A549 (cell line): ENCODE measurements at regions not wholly inside any gene's neighbourhood (a gene's known extent, or its start where the extent isn't known, plus 50 kb on each side); places are given as distances from the start of the nearest gene placed in this dataset.

Source experiments
- ATAC-seq, 2 experiments: fragments of 200-7000 bp in 1 of 2; fragments of >200 bp in 1 of 2; cut with Nextera tagmentation in 1 of 2; cut with Tn5 transposase in 1 of 2; 3 replicates each; pipeline versions ENCODE4 v1.8.0 to v1.9.1; 2018 to 2020; ENCODE audit warnings: mild to moderate bottlenecking in 1 of 2, moderate library complexity in 1 of 2
- CTCF ChIA-PET: fragments of 300-600 bp; sonication (Branson Sonifier 250); formaldehyde crosslinking; extraction: SDS; loops from one replicate; lab custom pipeline; 2021; ENCODE audit warnings: antibody characterized with exemption, inconsistent platforms; lab: Yijun Ruan, JAX
- POLR2A ChIA-PET: fragments of 350-600 bp; formaldehyde crosslinking; extraction: SDS; loops from one replicate; lab custom pipeline; 2021; ENCODE audit warnings: antibody characterized with exemption, inconsistent platforms; lab: Yijun Ruan, JAX
- DNase-seq, 2 experiments: peaks; one replicate each; pipeline versions ENCODE4 v3.0.0 to v3.0.0-alpha.2; 2011 to 2016; ENCODE audit warnings: low read depth in 1 of 2, low spot score in 1 of 2
- FAIRE-seq: peaks from 2 replicates; lab custom pipeline; 2011; peaks lifted over from hg19 to GRCh38; lab: Jason Lieb, UNC
- H3K27ac ChIP-seq, 2 experiments: fragments of >200 bp; sonication (Bioruptor Twin); formaldehyde crosslinking; 3 replicates each; pipeline ENCODE4 v1.5.1; 2016 to 2017
- H3K4me1 ChIP-seq: fragments of >200 bp; sonication (Bioruptor Twin); formaldehyde crosslinking; 3 replicates; pipeline ENCODE4 v1.6.1; 2016
- H3K4me2 ChIP-seq: fragments of >200 bp; sonication (Bioruptor Twin); formaldehyde crosslinking; 3 replicates; pipeline ENCODE4 v1.6.1; 2016
- H3K4me3 ChIP-seq: fragments of >200 bp; sonication (Bioruptor Twin); formaldehyde crosslinking; 3 replicates; pipeline ENCODE4 v1.5.1; 2016
- H3K9me3 ChIP-seq: fragments of >200 bp; sonication (Bioruptor Twin); formaldehyde crosslinking; 3 replicates; pipeline ENCODE4 v1.6.1; 2016
- CBX8 ChIP-seq: fragments of 200-600 bp; sonication (generic); IDR thresholded peaks from 2 replicates; pipeline ENCODE4 v1.6.1; 2016
- CEBPB ChIP-seq, 2 experiments: fragments of >200 bp in 1 of 2; sonication (Bioruptor Twin) in 1 of 2; formaldehyde crosslinking in 1 of 2; IDR thresholded peaks; 2 replicates each; pipeline ENCODE4 v1.6.1; 2012 to 2016
- CHD4 ChIP-seq: fragments of 200-600 bp; sonication (generic); IDR thresholded peaks from 2 replicates; pipeline ENCODE4 v1.6.1; 2016; ENCODE audit warnings: antibody characterized with exemption, mild to moderate bottlenecking, borderline replicate concordance
- E2F6 ChIP-seq: IDR thresholded peaks from 2 replicates; pipeline ENCODE4 v1.6.1; 2012; ENCODE audit warnings: low read depth, borderline replicate concordance
- EHMT2 ChIP-seq: fragments of 200-600 bp; sonication (generic); IDR thresholded peaks from 2 replicates; pipeline ENCODE4 v1.6.1; 2016; ENCODE audit warnings: antibody characterized with exemption, low read depth, mild to moderate bottlenecking, moderate library complexity
- FOSL2 ChIP-seq, 2 experiments: fragments of 450-650 bp in 1 of 2; fragments of >200 bp in 1 of 2; sonication (Bioruptor Twin) in 1 of 2; formaldehyde crosslinking; IDR thresholded peaks; 2 replicates each; pipeline versions ENCODE4 v1.5.0 to v1.6.1; 2016 to 2020; ENCODE audit warnings: mild to moderate bottlenecking in 1 of 2, moderate library complexity in 1 of 2
- HDAC2 ChIP-seq: fragments of 200-600 bp; sonication (generic); IDR thresholded peaks from 2 replicates; pipeline ENCODE4 v1.6.1; 2016
- HEYL ChIP-seq: fragments of 250-450 bp; sonication (Bioruptor Pico); IDR thresholded peaks from 2 replicates; pipeline ENCODE4 v1.8.0; 2021; ENCODE audit warnings: mild to moderate bottlenecking, moderate library complexity
- HOXA7 ChIP-seq: fragments of 250-450 bp; sonication (Bioruptor Pico); IDR thresholded peaks from 2 replicates; pipeline ENCODE4 v1.5.0; 2020; ENCODE audit warnings: mild to moderate bottlenecking, moderate library complexity
- HOXB5 ChIP-seq: fragments of 250-450 bp; sonication (Bioruptor Pico); IDR thresholded peaks from 2 replicates; pipeline ENCODE4 v1.5.0; 2020; ENCODE audit warnings: mild to moderate bottlenecking, moderate library complexity
- MAFK ChIP-seq: fragments of 450-650 bp; IDR thresholded peaks from 2 replicates; pipeline ENCODE4 v1.6.1; 2014; ENCODE audit not compliant: partially characterized antibody
- MAX ChIP-seq: IDR thresholded peaks from 2 replicates; pipeline ENCODE4 v1.6.1; 2012
- MAZ ChIP-seq: fragments of 150-350 bp; IDR thresholded peaks from 2 replicates; pipeline ENCODE4 v1.6.1; 2014; ENCODE audit warnings: antibody characterized with exemption, low read depth, low read length, borderline replicate concordance
- MYC ChIP-seq: IDR thresholded peaks from 2 replicates; pipeline ENCODE4 v1.6.1; 2012; ENCODE audit warnings: mild to moderate bottlenecking, inconsistent platforms, low read length, improper control_type of control experiment, borderline replicate concordance
- NFE2L2 ChIP-seq: fragments of 150-350 bp; conservative IDR thresholded peaks from 2 replicates; pipeline ENCODE4 v1.6.1; 2014; ENCODE audit warnings: low read length
- NR3C1 ChIP-seq: fragments of >200 bp; sonication (Bioruptor Twin); formaldehyde crosslinking; IDR thresholded peaks from 3 replicates; pipeline ENCODE4 v1.6.1; 2017
- RAD21 ChIP-seq, 2 experiments: fragments of >200 bp in 1 of 2; sonication (Bioruptor Twin) in 1 of 2; formaldehyde crosslinking in 1 of 2; IDR thresholded peaks in 1 of 2; conservative IDR thresholded peaks in 1 of 2; 2 replicates in 1 of 2; 3 replicates in 1 of 2; pipeline ENCODE4 v1.6.1; 2012 to 2018; ENCODE audit warnings: inconsistent platforms in 1 of 2
- RARB ChIP-seq: fragments of 250-450 bp; sonication (Bioruptor Pico); IDR thresholded peaks from 2 replicates; pipeline ENCODE4 v1.8.0; 2021; ENCODE audit warnings: mild to moderate bottlenecking, moderate library complexity
- RNF2 ChIP-seq: fragments of 200-600 bp; sonication (generic); IDR thresholded peaks from 2 replicates; pipeline ENCODE4 v1.6.1; 2016; ENCODE audit warnings: low read depth, mild to moderate bottlenecking, antibody characterized with exemption, moderate library complexity, borderline replicate concordance
- SREBF2 ChIP-seq: fragments of 450-650 bp; IDR thresholded peaks from 2 replicates; pipeline ENCODE4 v1.6.1; 2014; ENCODE audit warnings: mild to moderate bottlenecking, moderate library complexity
- TP53 ChIP-seq: fragments of 250-450 bp; sonication (Bioruptor Pico); IDR thresholded peaks from 2 replicates; pipeline ENCODE4 v1.5.0; 2021; ENCODE audit warnings: mild to moderate bottlenecking, moderate library complexity
- USF2 ChIP-seq: fragments of 450-650 bp; IDR thresholded peaks from 2 replicates; pipeline ENCODE4 v1.6.1; 2014; ENCODE audit warnings: antibody characterized with exemption
- ZSCAN20 ChIP-seq: fragments of 250-450 bp; sonication (Bioruptor Pico); IDR thresholded peaks from 2 replicates; pipeline ENCODE4 v1.8.0; 2022; ENCODE audit warnings: mild to moderate bottlenecking, moderate library complexity
- WGBS: methylation state at CpG from one replicate; pipeline ENCODE4 v1.1.6; 2017; ENCODE audit errors: missing lambda C conversion rate; 5-methylcytosine and 5-hydroxymethylcytosine counted together

- no peak overlapping the region for H3K4me2 ChIP-seq
- TF ChIP-seq MYC (no peak), EHMT2 (no peak), ZSCAN20 (no peak), MAZ (no peak), E2F6 (no peak), FOSL2 (IDR thresholded peaks at IDR 0.05) (no peak), FOSL2 (CRISPR knock-in tag; IDR thresholded peaks at IDR 0.05) (no peak), USF2 (no peak), HEYL (CRISPR knock-in tag) (no peak), NFE2L2 (no peak)
- FAIRE-seq (no peak), ATAC-seq (no peak), DNase-seq (no peak)
- H3K4me1 ChIP-seq: no peaks in the 10 kb centered on the region
- no peak overlapping the region for H3K4me3 ChIP-seq
- ChIA-PET POLR2A (no interaction called here), CTCF (interaction anchor here (0.9 kb wide), 1 partner anchor 59 kb away, joined by 3 read pairs; no protein-coding TSS in a partner anchor)
- H3K9me3 ChIP-seq: 0 out of 3 replicates have a peak, but pooled peaks cover 3% of the 10 kb centered on the region
- no peak overlapping the region for H3K27ac ChIP-seq
These were observed 120.5 kb upstream of the SCN7A start for GRCh38 chr2:166614503-166614902.

- Histone ChIP-seq H3K9me3 (0 out of 3 replicates have a peak, but pooled peaks cover 3% of the 10 kb centered on the region), H3K27ac (no peak overlapping the region), H3K4me2 (no peak overlapping the region), H3K4me3 (no peak overlapping the region), H3K4me1 (no peaks in the 10 kb centered on the region)
- DNase-seq: no peak
- ChIA-PET CTCF (interaction anchor here (0.9 kb wide), 1 partner anchor 60 kb away, joined by 3 read pairs; no protein-coding TSS in a partner anchor), POLR2A (no interaction called here)
- TF ChIP-seq TP53 (CRISPR knock-in tag): no peak
- TF ChIP-seq MAX: no peak
- TF ChIP-seq CHD4: no peak
- TF ChIP-seq USF2: no peak
- no peak for TF ChIP-seq HOXB5 (CRISPR knock-in tag)
- TF ChIP-seq CBX8: no peak
- TF ChIP-seq RAD21 (conservative IDR thresholded peaks at IDR 0.05 in 1 of 2, IDR thresholded peaks at IDR 0.05 in 1 of 2): no peak
- ATAC-seq: no peak
- no peak for FAIRE-seq
- 3% methylated on average over 4 of the region's 4 CpGs for WGBS
These were observed 120.0 kb upstream of the SCN7A start for GRCh38 chr2:166614029-166614428.

GRCh38 chr2:166613226-166613625, 119.2 kb upstream of the SCN7A start:
- DNase-seq: no peak
- no peaks in the 10 kb centered on the region for H3K9me3 ChIP-seq
- FAIRE-seq: no peak
- no peak for TF ChIP-seq RNF2
- no peak for TF ChIP-seq HOXA7 (CRISPR knock-in tag)
- no peak for TF ChIP-seq SREBF2
- no peak for TF ChIP-seq RARB (CRISPR knock-in tag)
- no peak for TF ChIP-seq RAD21 (conservative IDR thresholded peaks at IDR 0.05 in 1 of 2, IDR thresholded peaks at IDR 0.05 in 1 of 2)
- no peak for TF ChIP-seq CEBPB (IDR thresholded peaks at IDR 0.05)
- TF ChIP-seq MAFK: no peak
- TF ChIP-seq HDAC2: no peak
- TF ChIP-seq NR3C1: no peak
- no peak for TF ChIP-seq E2F6
- no peak for TF ChIP-seq TP53 (CRISPR knock-in tag)
- H3K4me2 ChIP-seq: no peak overlapping the region
- 32% methylated on average over 1 of the region's 1 CpG for whole genome bisulfite sequencing
- no peaks in the 10 kb centered on the region for H3K4me1 ChIP-seq
- no peak for ATAC-seq
- POLR2A ChIA-PET: no interaction called here
- CTCF ChIA-PET: interaction anchor here (0.7 kb wide), 1 partner anchor 1106 kb away, joined by 3 read pairs; no protein-coding TSS in a partner anchor
- H3K4me3 ChIP-seq: no peak overlapping the region
- no peak overlapping the region for H3K27ac ChIP-seq
